Right atrium auricular region (tissue), 2 donors: ENCODE measurements at regions not wholly inside any gene's neighbourhood (a gene's known extent, or its start where the extent isn't known, plus 50 kb on each side); places are given as distances from the start of the nearest gene placed in this dataset.

ENCODE experiments used
- DNase-seq: peaks from one replicate; pipeline ENCODE4 v3.0.0-alpha.2; 2019; ENCODE audit warnings: low spot score
- H3K27ac ChIP-seq, 2 donors: fragments of 200-600 bp; sonication (generic); 1 replicate in 1 of 2; 2 replicates in 1 of 2; pipeline ENCODE4 v1.5.1; 2016 to 2019
- H3K27me3 ChIP-seq, 2 donors: fragments of 200-600 bp; sonication (generic); one replicate each; pipeline versions ENCODE4 v1.5.1 to v1.6.0; 2017 to 2019
- H3K36me3 ChIP-seq: fragments of 200-600 bp; sonication (generic); one replicate; pipeline ENCODE4 v1.5.1; 2016
- H3K4me1 ChIP-seq, 2 donors: fragments of 200-600 bp; sonication (generic); one replicate each; pipeline versions ENCODE4 v1.5.1 to v1.6.0; 2017 to 2019
- H3K4me3 ChIP-seq, 2 donors: fragments of 200-600 bp; sonication (generic); 1 replicate in 1 of 2; 2 replicates in 1 of 2; pipeline ENCODE4 v1.5.1; 2017 to 2019; ENCODE audit warnings: mild to moderate bottlenecking in 1 of 2, moderate library complexity in 1 of 2
- H3K9me3 ChIP-seq, 2 donors: fragments of 200-600 bp; sonication (generic); one replicate each; pipeline ENCODE4 v1.5.1; 2019
- CTCF ChIP-seq, 2 donors: fragments of 200-600 bp; sonication (generic); IDR thresholded peaks; one replicate each; pipeline ENCODE4 v1.5.1; 2019; ENCODE audit warnings: antibody characterized with exemption in 2 of 2

- no peak for TF ChIP-seq CTCF (IDR thresholded peaks at IDR 0.05)
- no peaks in the 10 kb centered on the region for H3K9me3 ChIP-seq
- no peak overlapping the region for H3K4me3 ChIP-seq
- no peaks in the 10 kb centered on the region for H3K36me3 ChIP-seq
- no peak overlapping the region for H3K27ac ChIP-seq
- H3K27me3 ChIP-seq, result no peaks in the 10 kb centered on the region
- no peak for DNase-seq
- no peaks in the 10 kb centered on the region for H3K4me1 ChIP-seq
Observed at GRCh38 chr5:66273121-66273520, 129.0 kb downstream of the SREK1 start.

GRCh38 chr5:66276986-66277385 is 132.9 kb downstream of the SREK1 start:
- H3K4me3 ChIP-seq, result no peak overlapping the region
- no peaks in the 10 kb centered on the region for H3K4me1 ChIP-seq
- no peaks in the 10 kb centered on the region for H3K27me3 ChIP-seq
- no peak overlapping the region for H3K27ac ChIP-seq
- no peak for TF ChIP-seq CTCF (IDR thresholded peaks at IDR 0.05)
- no peaks in the 10 kb centered on the region for H3K9me3 ChIP-seq
- no peaks in the 10 kb centered on the region for H3K36me3 ChIP-seq
- DNase-seq, result no peak

- Histone ChIP-seq H3K9me3 (no peaks in the 10 kb centered on the region), H3K36me3 (no peaks in the 10 kb centered on the region), H3K4me1 (no peaks in the 10 kb centered on the region), H3K27ac (no peak overlapping the region), H3K4me3 (no peak overlapping the region), H3K27me3 (no peaks in the 10 kb centered on the region)
- TF ChIP-seq CTCF (IDR thresholded peaks at IDR 0.05), result no peak
- no peak for DNase-seq
Observed at GRCh38 chr5:66277981-66278380, 133.9 kb downstream of the SREK1 start.

- no peak for TF ChIP-seq CTCF (IDR thresholded peaks at IDR 0.05)
- Histone ChIP-seq H3K27me3 (no peaks in the 10 kb centered on the region), H3K36me3 (no peaks in the 10 kb centered on the region)
Observed at GRCh38 chr5:66281294-66281693, 137.2 kb downstream of the SREK1 start.

GRCh38 chr5:66284588-66285342 is 140.7 kb downstream of the SREK1 start:
- H3K27me3 ChIP-seq, result no peaks in the 10 kb centered on the region
- no peaks in the 10 kb centered on the region for H3K9me3 ChIP-seq
- TF ChIP-seq CTCF (IDR thresholded peaks at IDR 0.05), result no peak
- H3K4me1 ChIP-seq, result no peaks in the 10 kb centered on the region
- no peak overlapping the region for H3K27ac ChIP-seq
- DNase-seq, result no peak
- H3K4me3 ChIP-seq, result no peak overlapping the region
- no peaks in the 10 kb centered on the region for H3K36me3 ChIP-seq

More at GRCh38 chr5:66281294-66281693, 137.2 kb downstream of the SREK1 start:
- no peak overlapping the region for H3K4me3 ChIP-seq
- DNase-seq, result no peak
- no peaks in the 10 kb centered on the region for H3K4me1 ChIP-seq
- no peak overlapping the region for H3K27ac ChIP-seq
- no peaks in the 10 kb centered on the region for H3K9me3 ChIP-seq
